ENCODE measurements at regions not wholly inside any gene's neighbourhood (a gene's known extent, or its start where the extent isn't known, plus 50 kb on each side); places are given as distances from the start of the nearest gene placed in this dataset.

DNA sequence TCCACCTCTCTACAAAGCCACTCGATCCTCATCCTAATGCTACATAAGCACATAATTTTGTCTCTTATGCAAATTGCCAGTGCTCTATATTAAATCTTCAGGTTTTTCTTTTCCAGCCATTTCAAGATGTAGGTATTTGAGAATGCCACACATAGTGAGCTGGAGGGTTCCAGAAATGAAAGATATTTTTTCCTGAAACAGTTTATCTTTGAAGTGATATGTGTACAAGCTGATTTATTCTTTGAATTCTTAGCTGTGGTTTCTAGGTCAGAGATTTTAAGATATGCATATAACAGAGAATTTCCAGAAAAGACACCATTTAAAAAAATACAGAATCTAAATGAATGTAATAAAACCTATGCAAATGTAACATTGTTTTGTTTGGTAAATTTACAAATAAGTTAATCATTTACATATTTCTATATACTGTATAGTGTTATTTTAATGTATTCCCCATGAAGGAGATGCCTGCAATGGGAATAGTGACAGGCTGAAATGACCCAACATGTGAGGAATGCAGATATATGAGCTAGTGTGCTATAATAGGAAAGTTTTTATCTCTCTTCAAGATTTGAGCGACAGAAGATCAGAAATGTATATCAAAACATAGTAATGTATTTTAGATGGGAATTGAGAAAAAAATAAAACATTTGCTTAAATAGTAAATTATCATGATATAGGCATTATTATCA lies 570.2 kb downstream of the SLITRK1 start:
- no peak for DNase-seq

DNA sequence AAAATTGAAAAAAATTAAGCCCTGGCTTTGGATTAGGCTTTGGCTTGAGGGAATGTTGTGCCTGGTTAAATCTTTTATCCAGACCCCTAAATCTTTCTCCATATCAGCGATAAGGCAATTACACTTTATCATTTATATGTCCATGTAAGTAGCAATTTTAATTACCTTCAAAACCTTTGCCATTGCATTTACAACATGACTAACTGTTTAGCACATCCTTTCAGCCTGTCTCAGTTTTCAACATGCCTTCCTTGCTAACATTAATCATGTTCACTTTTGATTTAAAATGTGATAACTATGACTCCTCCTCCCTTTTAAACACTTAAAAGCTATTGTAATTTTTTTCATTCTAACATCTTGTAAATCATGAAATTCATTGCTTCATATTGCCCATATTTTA lies 583.7 kb downstream of the SLITRK1 start:
- DNase-seq, result no peak

DNA sequence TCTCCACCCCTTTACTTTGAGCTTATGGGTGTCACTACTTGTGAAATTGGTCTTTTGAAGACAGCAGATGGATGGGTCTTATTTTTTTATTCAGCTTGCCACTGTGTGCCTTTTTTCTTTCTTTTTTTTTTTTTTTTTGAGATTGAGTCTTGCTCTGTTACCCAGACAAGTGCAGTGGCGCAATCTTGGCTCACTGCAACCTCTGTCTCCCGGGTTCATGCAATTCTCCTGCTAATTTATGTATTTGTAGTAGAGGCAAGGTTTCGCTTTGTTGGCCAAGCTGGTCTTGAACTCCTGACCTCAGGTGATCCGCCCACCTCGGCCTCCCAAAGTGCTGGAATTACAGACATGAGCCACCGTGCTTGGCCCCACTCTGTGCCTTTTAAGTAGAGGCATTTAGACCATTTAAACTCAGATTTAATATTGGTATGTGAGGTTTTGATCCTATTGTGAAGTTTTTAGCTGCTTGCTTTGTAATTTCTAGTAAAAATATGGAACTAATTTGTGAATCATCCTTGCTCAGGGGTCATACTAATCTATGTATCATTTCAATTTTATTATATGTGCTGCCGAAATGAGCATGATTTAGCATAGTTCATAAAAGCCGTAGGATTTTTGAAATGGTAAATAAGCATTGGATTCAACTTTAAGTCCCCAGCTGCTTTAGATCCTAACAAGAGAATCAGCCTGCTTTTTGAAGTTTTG lies 584.5 kb downstream of the SLITRK1 start:
- no peak for DNase-seq

DNA sequence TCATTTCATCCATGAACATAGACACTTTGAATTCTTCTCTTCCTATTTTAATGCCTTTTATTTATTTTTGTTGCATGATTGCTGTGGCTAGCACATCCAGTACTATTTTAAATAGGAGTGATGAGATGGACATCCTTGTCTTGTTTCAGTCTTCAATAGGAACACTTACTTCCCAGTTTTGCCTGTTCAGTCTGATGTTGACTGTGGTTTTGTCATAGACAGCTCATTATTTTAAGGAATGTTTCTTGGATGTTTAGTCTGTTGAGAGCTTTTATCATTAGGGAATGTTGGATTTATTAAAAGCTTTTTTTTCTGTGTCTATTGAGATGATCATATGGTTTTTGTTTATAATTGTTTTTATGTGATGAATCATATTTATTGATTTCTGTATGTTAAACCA lies 586.6 kb downstream of the SLITRK1 start:
- DNase-seq, result no peak

DNA sequence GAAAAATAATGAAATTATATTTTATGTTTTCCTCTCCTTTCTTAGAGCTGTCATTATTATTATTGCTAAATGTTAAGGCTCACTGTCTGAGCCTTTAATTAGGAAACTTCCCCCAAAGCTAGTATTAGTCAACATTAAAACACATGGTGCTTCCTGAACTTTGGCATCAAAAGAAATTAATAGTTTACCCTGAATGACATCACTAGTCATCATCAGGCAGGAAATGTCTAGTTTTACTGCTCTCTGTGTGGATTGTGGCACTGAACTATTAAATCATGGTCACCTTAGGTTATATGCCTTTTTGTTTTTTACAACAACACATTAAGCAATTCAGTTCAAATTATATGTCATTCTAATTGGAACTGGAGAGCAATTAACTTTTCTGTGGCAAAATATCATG lies 595.5 kb downstream of the SLITRK1 start:
- DNase-seq, result no peak

DNA sequence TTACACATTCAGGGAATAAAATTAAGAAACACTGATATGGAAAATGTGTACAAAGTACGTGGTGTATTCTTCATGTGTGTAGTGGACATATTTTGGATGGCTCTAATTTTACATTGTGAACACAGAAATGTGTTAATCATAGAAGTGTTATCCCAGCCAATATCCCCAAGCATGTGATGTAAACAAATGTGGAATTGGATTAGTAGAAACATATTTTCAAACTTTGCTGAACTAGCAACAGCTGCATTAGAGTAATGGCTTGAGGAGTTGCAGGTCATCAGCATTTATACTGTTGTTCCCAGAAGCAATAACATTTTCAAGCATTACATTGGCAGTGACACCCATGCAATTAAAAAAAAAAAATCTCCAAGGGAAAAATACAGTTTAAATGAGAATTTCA lies 600.6 kb downstream of the SLITRK1 start:
- DNase-seq, result no peak

DNA sequence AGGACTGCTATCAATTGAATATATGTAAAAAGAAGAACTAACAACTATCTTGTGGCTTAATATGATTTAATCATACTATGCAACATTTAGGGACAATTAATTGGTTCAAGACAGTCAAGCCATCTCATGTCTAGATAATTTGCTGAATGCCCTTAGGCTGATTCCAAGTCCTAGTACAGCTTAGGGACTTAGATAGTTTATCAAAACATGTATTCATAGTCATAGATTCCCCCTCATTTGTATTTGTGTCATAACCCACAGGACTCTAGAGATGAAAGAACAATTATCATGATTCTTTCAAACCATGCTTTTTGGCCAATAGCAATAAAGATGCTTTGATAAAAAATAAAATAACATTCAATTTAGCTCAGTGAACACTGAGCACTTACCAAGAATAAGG lies 607.6 kb downstream of the SLITRK1 start:
- DNase-seq, result no peak

DNA sequence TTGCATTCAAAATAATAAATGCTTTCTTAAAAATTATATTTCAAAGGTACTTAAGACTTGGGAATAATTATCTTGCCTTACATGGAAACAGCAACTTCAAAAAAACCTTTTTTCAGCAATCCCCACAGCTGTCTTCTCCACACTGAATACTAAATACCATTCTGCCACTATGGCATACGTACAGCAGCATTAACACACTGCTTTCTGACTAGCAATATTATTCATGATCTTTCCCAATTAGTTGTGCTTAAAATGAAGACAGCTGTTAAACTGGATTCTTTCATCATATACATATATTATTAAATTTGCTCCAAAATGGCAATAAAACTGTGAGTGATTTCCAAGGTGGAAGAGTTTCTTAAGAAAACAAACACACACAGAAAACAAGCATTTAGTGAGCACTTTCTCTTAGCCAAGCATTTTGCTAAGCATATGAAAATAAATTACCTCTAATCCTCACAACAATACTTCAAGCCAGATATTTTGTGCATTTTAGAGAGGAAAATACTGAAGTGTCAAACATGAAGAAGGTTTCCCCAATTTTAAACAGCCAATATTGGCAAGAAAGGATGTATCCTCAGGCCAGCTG lies 609.5 kb downstream of the SLITRK1 start:
- DNase-seq, result no peak

DNA sequence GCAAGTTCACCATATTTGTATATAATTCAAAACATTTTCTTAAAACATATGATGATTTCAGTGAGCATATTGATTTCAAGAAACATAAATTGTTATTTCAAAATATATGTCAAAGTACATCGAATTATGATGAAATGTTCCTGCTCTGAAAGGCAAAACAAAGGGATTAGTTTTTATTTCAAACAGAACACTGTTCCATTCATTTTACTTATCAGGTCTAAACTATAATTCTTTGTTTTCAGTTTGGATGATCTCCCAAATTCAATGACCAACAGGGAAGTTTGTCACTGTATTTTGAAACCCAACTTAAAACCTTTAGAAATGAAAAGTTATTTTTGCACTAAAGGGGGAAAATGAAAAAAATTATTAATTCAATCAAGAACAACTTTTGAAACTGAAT lies 610.2 kb downstream of the SLITRK1 start:
- no peak for DNase-seq

DNA sequence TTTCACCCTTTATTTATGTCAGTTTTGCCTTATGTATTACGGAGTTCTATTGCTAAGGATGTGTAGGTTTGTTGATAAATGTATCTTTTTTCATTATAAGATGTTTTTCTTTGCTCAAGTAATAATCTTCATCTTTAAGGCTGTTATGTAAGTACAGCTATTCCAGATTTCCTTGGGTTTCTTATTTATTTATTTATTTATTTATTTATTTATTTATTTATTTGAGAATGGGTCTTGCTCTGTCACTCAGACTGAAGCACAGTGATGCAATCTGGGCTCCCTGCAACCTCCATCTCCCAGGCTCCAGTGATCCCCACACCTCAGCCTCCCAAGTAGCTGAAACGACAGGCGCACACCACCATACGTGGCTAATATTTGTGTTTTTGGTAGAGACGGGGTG lies 617.0 kb downstream of the SLITRK1 start:
- no peak for DNase-seq

DNA sequence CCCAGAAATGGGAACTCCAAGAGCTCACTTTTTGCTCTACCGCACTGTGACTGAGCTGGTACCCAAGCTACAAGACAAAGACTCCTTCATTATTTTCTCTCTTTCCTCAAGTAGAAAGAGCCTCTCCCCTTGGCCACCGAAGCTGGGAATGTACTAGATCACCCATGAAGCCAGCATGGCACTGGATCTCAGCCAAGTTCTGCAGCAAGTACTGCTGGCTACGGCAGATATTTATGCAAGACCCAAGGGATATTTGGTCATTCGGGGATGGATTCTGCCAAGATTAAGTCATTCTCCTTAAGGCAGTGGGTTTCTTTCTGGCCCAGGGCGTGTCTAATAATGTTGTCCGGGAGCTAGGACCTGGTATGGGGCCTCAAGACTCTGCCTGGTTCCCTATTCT lies 633.5 kb downstream of the SLITRK1 start:
- no peak for DNase-seq

DNA sequence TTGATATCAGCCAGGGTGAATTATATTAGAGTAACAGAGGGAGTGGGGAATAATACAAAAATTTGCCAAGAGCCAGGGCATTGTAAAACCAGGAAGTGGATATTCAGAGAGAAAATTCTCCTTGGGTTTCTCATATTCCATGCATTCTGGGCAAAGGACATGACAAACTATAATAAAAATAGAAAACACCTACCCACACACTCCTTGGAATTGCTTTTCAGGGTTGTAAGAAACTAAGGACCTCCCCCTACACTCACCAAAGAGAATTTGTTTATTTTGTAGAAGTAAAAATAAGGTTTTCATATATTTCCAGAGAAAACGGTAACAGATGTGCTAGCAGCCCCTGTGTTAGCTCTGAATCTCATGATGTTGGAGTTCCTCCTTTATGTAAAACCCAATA lies 649.6 kb downstream of the SLITRK1 start:
- DNase-seq, result no peak

DNA sequence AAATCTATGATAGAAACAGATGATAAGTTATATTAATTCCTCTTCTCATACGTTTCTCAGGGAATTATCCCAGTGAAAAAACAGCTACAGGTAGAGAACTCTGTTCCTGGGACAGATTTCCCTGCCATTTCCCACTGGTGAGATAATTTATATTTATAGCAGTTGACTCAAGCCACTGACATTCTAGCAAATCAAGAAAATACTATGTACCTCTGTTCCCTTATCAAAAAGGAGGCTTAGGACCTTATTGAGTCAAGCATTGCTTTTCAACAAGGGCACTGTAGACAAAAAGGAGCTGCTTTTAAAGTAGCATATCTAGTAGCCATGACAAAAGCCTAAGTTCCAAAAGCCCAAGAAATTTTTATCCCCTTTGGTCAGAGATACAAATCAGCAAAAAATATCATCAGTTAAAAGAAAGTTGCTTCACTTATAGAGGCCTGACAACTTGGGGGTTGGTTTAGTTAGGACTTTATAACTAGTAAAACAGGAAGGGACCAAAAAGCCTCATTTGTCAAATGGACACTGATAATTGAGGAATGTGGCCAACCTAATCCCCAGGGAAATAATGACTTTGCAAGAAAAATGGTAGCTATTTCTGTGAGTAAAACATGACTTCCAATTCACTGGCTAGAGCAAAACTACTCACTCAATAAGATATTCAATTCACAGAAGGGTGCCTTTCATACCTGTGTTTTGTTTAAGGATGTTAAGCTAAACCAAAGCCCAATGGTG lies 652.5 kb downstream of the SLITRK1 start:
- no peak for DNase-seq

DNA sequence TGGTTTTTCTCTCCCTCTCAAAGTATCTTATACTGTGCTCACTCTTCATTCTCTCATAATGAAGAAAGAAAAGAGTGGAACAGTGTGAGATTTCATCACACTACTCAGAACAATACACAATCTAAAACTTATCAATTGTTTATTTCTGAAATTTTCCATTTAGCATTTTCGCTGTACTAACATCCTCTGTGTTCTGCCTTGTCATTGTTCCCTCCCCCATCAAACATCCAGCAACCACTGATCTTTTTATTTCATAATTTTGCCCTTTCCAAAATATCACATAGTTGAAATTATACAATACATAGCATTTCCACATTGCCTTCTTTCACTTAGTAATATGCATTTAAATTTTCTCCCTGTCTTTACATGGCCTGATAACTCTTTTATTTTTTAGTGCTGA lies 658.7 kb downstream of the SLITRK1 start:
- DNase-seq, result no peak

DNA sequence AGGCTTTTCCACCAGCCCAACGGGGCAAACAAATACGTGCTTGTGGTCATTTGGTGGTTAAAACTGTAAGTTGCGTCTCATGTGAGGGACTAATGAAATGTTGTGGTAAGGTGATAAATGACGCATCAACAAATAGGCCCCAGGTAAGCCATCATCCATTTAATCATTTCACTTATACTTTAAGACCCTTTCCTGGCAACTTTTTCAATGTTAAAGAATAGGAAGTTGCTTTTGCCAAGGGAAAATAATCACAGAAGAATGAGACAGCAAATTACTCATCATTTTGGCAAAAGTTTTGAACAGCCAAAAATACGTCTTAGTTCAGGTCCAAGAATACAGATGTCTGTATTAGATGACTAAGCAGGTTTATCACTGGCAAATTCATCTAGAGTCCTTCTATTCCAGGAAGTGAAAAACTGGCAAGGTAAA lies 660.4 kb downstream of the SLITRK1 start:
- no peak for DNase-seq

DNA sequence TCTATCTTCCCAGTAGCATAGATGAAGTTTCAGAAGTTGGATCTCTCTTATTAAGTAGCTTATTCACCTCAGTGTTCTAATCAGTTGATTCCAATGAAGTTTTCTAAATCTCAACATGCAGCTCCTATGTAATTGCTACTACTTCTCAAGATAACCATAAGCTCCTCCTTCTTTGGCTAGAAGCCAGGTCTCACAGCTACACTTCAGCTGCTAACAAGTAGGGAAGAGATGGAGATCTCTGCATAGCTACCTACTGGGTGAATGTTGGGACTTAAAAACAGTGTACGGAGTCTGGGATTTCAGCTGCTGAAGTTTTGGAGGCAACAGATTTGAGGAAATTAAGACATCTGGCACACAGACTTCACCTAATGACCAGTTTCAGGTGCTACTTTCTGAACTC lies 661.0 kb downstream of the SLITRK1 start:
- DNase-seq, result no peak

DNA sequence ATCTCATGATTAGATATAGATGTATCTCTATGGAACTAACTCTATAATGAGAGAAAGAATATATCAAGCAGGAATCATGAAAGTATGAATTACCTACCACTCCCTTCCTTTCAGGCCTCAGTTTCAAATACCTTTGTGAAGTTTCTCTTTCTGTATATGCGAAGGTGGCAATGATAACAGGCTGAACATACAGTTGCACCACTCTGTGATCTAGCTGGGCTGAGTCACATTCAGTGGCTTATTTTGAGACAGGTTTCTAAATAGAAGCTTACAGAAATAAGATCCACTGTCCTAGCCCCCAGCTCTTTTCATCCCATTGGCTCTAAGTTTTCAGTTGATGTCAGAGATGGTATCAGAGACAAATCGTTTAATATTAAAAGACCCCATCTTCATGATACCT lies 662.0 kb downstream of the SLITRK1 start:
- no peak for DNase-seq

DNA sequence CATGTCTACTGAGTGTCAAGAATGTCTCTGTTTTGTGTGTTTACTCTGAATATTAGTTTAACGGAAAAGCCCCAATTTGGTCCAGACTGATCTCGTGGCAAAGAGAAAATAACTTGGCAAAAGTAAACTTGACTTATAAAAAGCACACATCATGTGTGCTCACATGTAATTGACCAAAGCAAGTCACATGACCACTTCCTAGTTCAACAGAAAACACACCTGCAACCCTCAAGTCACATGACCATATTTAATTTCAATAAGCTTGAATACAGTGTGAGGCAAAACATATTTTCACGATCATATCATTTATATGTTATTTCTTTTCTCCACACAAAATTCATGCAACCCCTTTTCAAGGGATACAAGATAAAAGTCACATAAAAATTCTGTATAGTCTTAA lies 662.4 kb downstream of the SLITRK1 start:
- no peak for DNase-seq

DNA sequence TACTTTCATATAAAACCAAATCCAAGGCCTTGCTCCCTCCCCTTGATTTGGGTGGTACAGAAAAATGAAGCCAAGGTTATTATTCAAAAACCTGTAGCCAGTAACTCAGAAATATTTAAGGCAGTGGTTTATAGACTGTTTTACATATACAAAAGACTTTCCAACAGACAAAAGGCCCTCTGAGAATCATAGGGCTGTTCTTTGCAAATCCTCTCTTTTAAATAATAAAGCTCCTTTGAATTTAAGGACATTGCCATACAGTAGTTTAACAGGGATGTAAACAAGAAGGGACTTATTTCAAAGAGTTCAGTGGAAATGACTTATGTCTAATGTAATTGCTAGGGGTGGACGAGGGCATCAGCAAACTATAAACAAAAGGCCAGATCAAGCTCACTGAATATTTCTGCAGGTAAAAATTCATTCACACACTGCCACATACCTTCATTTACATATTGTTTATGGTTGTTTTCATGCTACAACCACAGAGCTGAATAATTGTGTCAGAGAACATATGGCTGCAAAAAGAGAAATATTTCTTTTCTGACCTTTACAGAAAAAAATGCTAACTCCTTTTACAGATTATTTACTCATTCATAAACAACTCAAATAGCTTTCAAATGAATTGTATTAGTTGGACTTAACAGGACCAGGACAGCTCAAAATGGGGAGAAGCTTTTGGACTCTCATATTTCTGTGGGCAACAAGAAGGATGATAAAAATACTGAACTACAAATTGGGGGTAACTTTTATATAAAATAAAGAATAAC lies 665.6 kb downstream of the SLITRK1 start:
- DNase-seq, result no peak

DNA sequence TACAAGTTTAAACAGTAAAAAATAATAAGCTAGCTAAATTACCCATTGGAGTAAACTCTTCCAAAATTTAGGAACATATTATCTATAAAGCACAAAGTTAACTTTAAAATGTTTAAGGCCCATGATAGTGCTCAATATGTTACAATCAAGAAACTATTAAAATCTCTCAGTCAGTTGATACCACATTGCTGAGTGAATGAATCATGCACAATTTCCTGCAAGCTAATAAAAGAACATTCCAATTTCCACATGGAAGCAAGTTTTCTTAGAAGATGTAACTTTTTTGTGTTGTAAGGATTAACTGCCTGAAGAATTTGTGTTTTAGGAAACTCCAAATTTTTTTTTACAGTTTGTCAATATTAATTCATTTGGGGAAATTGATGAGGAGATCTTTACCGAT lies 666.6 kb downstream of the SLITRK1 start:
- DNase-seq, result no peak

DNA sequence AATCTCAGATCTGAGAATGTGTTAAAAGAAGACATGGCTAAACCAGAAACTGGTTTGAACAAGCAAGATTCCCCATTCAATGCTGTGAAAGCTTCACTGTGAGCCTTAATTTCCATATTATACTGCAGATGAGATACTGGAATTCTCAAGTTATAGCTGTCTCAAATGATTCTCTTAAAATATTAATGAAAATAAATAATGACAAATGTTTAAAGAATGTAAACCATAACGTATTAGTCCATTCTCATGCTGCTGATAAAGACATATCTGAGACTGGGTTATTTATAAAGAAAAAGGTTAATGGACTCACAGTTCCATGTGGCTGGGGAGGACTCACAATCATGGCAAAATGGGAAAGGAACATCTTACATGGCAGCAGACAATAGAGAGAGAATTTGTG lies 667.8 kb downstream of the SLITRK1 start:
- no peak for DNase-seq

DNA sequence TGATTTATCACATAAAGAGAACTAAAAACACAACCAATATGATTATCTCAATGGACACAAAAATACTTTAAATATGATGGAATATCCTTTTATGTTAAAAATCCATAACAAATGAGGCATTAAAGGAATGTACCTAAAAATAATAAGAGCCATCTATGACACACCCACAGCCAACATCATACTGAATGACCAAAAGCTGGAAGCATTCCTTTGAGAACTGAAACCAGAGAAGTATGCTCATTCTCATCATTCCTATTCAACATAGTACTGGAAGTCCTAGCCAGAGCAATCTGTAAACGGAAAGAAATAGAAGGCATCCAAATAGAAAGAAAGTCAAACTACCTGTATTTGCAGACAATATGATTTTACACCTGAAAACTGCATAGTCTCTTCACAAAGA lies 671.0 kb downstream of the SLITRK1 start:
- DNase-seq, result no peak

DNA sequence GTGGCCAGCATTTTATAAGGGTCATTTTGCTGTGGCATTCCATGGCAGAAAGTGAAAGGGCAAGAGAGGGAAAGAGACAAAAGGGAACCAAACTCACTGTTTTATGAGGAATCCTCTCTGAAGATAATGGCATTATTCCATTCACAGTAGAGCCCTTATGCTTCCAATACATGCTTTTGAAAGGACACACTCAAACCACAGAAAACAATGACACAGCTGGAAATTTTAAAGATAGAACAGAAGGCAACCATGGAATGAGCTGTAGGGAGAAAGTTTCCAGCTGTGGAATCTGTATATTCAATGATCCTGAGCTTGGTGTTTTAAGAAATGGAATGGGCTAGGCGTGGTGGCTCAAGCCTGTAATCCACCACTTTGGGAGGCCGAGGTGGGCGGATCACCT lies 677.4 kb downstream of the SLITRK1 start:
- DNase-seq, result no peak
